Mesothelial cell of epicardium (in vitro differentiated cells): ENCODE measurements at regions not wholly inside any gene's neighbourhood (a gene's known extent, or its start where the extent isn't known, plus 50 kb on each side); places are given as distances from the start of the nearest gene placed in this dataset.

Experiments used
- DNase-seq, 2 experiments: peaks; one replicate each; pipeline ENCODE4 v3.0.0; 2021; ENCODE audit warnings: low spot score in 2 of 2; ENCODE audit not compliant: unreplicated experiment in 2 of 2
- H3K27ac Mint-ChIP-seq: 2 replicates; pipeline ENCODE4 v1.8.0; 2021; ENCODE audit warnings: mixed read lengths
- H3K27me3 Mint-ChIP-seq: 2 replicates; pipeline ENCODE4 v1.8.0; 2021; ENCODE audit warnings: low read depth, mixed read lengths
- H3K36me3 Mint-ChIP-seq: 2 replicates; pipeline ENCODE4 v1.8.0; 2021; ENCODE audit warnings: mixed read lengths
- H3K4me1 Mint-ChIP-seq: 2 replicates; pipeline ENCODE4 v1.8.0; 2021; ENCODE audit warnings: mixed read lengths
- H3K4me3 Mint-ChIP-seq: 2 replicates; pipeline ENCODE4 v1.8.0; 2021; ENCODE audit warnings: mild to moderate bottlenecking, moderate library complexity, mixed read lengths
- H3K9me3 Mint-ChIP-seq: 2 replicates; pipeline ENCODE4 v1.8.0; 2021; ENCODE audit warnings: mixed read lengths
- TF ChIP-seq, protein P1 (sequence below): fragments of 200-600 bp; sonication (generic); IDR thresholded peaks from one replicate; pipeline ENCODE4 v1.5.0; 2021; ENCODE audit warnings: antibody characterized with exemption; ENCODE audit not compliant: unreplicated experiment

DNA sequence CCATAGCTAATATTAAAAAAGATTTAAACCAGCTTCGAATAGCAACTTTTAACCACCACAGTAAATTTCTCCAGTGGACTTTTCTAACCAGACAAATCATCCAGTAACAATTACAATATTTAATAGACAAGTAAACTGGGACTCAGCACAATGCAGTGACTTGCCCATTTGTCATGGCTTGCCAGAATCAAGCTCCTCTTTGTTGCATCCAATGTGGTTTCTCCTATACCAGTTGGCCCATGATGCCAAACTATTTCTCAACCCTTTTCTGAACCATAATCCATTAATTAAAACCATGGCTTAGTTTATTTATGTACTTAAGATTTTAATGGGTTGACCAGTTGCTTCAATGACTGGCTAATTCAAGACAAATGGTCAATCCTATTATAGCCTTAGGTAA lies 64.4 kb downstream of the DIO2 start:
- H3K4me1 Mint-ChIP-seq: peaks cover 7% of the 10 kb centered on the region
- H3K27me3 Mint-ChIP-seq: no peaks in the 10 kb centered on the region
- H3K4me3 Mint-ChIP-seq: no peak overlapping the region
- no peak for DNase-seq
- TF ChIP-seq, protein P1, sequence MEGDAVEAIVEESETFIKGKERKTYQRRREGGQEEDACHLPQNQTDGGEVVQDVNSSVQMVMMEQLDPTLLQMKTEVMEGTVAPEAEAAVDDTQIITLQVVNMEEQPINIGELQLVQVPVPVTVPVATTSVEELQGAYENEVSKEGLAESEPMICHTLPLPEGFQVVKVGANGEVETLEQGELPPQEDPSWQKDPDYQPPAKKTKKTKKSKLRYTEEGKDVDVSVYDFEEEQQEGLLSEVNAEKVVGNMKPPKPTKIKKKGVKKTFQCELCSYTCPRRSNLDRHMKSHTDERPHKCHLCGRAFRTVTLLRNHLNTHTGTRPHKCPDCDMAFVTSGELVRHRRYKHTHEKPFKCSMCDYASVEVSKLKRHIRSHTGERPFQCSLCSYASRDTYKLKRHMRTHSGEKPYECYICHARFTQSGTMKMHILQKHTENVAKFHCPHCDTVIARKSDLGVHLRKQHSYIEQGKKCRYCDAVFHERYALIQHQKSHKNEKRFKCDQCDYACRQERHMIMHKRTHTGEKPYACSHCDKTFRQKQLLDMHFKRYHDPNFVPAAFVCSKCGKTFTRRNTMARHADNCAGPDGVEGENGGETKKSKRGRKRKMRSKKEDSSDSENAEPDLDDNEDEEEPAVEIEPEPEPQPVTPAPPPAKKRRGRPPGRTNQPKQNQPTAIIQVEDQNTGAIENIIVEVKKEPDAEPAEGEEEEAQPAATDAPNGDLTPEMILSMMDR: no peak
- H3K36me3 Mint-ChIP-seq: no peaks in the 10 kb centered on the region
- H3K27ac Mint-ChIP-seq: no peak overlapping the region
- peaks cover 6% of the 10 kb centered on the region for H3K9me3 Mint-ChIP-seq

DNA sequence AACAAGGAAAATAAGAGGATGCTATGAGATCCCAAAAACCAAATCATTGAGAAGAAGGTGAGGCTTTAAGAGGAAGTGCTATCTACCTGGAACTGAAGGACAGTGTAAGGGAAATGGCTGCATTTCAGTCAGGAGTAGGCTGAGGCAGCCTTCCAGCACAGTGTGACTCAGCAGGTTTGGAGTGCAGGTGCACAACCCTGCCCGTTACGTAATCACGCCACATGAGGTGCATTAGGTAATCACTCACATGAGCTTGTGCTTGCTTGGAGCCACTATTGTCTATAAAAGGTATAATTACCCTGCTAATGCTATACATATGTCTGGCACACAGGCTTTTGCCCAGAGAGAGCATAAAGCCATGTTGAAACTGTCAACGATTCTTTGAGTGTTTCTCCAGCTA lies 74.9 kb downstream of the DIO2 start:
- H3K27ac Mint-ChIP-seq: no peak overlapping the region
- H3K4me1 Mint-ChIP-seq: no peaks in the 10 kb centered on the region
- H3K9me3 Mint-ChIP-seq: peaks cover 48% of the 10 kb centered on the region
- H3K36me3 Mint-ChIP-seq: no peaks in the 10 kb centered on the region
- DNase-seq: no peak
- H3K27me3 Mint-ChIP-seq: no peaks in the 10 kb centered on the region
- no peak overlapping the region for H3K4me3 Mint-ChIP-seq
- TF ChIP-seq, protein P1: no peak

DNA sequence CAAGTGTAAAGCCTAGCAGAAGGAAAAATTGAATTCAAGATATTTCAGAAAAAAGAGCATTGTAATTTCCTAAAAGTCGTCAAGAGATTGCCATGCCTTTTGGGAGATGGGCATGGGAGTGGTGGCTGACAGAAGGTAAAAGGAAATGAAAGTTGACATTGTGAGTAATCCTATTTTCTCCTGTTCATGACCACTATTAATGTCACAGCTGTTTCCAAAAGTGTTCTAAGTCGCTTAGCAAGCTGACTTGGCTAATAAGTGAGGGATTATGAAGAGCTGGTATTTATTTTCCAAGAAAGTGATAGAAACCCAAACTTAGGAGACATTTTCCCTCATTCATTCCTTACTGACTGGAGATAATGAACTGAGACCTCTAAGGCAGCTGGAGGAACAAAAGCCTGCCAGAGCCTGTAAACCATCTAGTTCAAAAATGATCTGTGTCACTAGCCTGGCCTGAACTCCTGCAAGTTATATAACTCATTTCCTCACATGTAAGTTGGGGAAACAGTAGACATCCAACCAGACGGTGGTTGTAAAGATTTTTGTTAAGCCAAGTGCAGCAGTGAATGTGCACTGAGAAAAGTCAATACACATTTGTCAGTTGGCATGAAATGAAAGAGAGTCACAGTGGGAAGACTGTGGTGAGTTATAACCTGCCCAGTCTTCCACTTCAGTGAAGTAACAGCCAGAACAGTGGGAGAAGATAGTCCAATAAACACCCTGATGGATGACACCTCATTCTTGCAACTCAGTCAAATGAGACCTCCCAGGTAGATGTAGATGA lies 75.8 kb downstream of the DIO2 start:
- TF ChIP-seq, protein P1: no peak
- Mint-ChIP-seq H3K4me1 (no peaks in the 10 kb centered on the region), H3K9me3 (peaks cover 50% of the 10 kb centered on the region), H3K4me3 (no peak overlapping the region), H3K27me3 (no peaks in the 10 kb centered on the region), H3K36me3 (no peaks in the 10 kb centered on the region), H3K27ac (no peak overlapping the region)
- DNase-seq: no peak

DNA sequence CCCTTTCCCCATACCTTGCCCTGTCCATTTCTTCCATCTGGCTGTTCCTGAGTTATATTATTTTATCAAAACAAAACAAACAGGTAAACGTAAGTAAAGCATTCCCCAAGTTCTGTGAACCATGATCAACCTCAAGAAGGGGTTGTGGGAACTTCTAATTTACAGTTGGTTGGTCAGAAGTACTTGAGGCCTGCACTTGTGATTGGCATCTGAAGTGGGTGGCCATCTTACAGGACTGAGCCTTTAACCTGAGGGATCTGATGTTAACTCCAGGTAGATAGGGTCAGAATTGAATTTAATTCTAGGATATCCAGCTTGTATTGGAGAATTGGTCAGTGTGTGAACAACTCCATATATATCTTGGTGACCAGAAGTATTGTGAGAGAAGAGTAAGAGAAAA lies 77.0 kb downstream of the DIO2 start:
- DNase-seq: no peak
- peaks cover 49% of the 10 kb centered on the region for H3K9me3 Mint-ChIP-seq
- H3K36me3 Mint-ChIP-seq: no peaks in the 10 kb centered on the region
- TF ChIP-seq, protein P1: no peak
- no peak overlapping the region for H3K4me3 Mint-ChIP-seq
- no peaks in the 10 kb centered on the region for H3K4me1 Mint-ChIP-seq
- H3K27ac Mint-ChIP-seq: no peak overlapping the region
- no peaks in the 10 kb centered on the region for H3K27me3 Mint-ChIP-seq

DNA sequence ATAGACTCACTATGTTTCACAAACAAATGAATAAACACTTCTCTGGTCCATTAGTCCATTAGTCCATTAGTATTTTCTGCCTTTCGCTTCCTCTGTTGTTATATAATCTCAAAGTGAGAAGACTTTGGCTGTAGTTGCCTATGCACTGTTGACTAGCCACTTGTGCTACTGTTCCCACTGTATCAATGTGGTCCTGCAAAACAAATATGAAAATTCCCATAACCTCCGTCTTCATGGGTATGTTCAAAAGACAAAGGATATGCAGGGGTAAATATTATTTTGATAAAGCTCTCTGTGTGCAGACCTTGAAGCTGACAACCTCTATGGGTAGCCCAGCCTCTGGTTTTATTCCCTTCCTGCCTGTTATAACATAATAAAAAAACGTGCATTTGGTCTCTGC lies 77.8 kb downstream of the DIO2 start:
- H3K27ac Mint-ChIP-seq: no peak overlapping the region
- TF ChIP-seq, protein P1: no peak
- H3K4me1 Mint-ChIP-seq: no peaks in the 10 kb centered on the region

More for the DNA sequence above, 77.8 kb downstream of the DIO2 start:
- Mint-ChIP-seq H3K27me3 (no peaks in the 10 kb centered on the region), H3K4me3 (no peak overlapping the region), H3K36me3 (no peaks in the 10 kb centered on the region), H3K9me3 (peaks cover 56% of the 10 kb centered on the region)
- no peak for DNase-seq
